GM23338 (cell line): ENCODE measurements at regions not wholly inside any gene's neighbourhood (a gene's known extent, or its start where the extent isn't known, plus 50 kb on each side); places are given as distances from the start of the nearest gene placed in this dataset.

Experiments
- ATAC-seq: fragments of 200-7000 bp; cut with Tn5 transposase; 3 replicates; pipeline ENCODE4 v1.9.1; 2020
- DNase-seq: peaks from one replicate; pipeline ENCODE4 v3.0.0-alpha.2; 2015; ENCODE audit warnings: low spot score
- H2AFZ ChIP-seq: fragments of 200-600 bp; sonication (generic); 2 replicates; pipeline ENCODE4 v1.8.0; 2016; ENCODE audit warnings: antibody characterized with exemption, mild to moderate bottlenecking, moderate library complexity
- H3F3A ChIP-seq: fragments of 200-600 bp; sonication (generic); replicated peaks from 2 replicates; pipeline ENCODE4 v1.8.0; 2017; ENCODE audit warnings: antibody characterized with exemption, mixed run types, low read depth
- H3K27ac ChIP-seq: fragments of 200-600 bp; sonication (generic); 2 replicates; pipeline ENCODE4 v1.6.1; 2016; ENCODE audit warnings: low read depth
- H3K27me3 ChIP-seq: fragments of 200-600 bp; sonication (generic); 2 replicates; pipeline ENCODE4 v1.8.0; 2016; ENCODE audit warnings: mild to moderate bottlenecking, mixed run types, moderate library complexity; ENCODE audit not compliant: insufficient read depth
- H3K36me3 ChIP-seq: fragments of 200-600 bp; sonication (generic); 2 replicates; pipeline ENCODE4 v1.8.0; 2016; ENCODE audit warnings: mild to moderate bottlenecking; ENCODE audit not compliant: insufficient read depth
- H3K4me1 ChIP-seq: fragments of 200-600 bp; sonication (generic); 2 replicates; pipeline ENCODE4 v1.8.0; 2016; ENCODE audit warnings: mild to moderate bottlenecking, moderate library complexity; ENCODE audit not compliant: insufficient read depth
- H3K4me2 ChIP-seq: fragments of 200-600 bp; sonication (generic); 2 replicates; pipeline ENCODE4 v1.7.1; 2017; ENCODE audit warnings: mixed run types
- H3K4me3 ChIP-seq: fragments of 200-600 bp; sonication (generic); 2 replicates; pipeline ENCODE4 v1.6.1; 2016; ENCODE audit warnings: mixed run types
- H3K79me2 ChIP-seq: fragments of 200-600 bp; sonication (generic); replicated peaks from 2 replicates; pipeline ENCODE4 v1.8.0; 2017; ENCODE audit warnings: mild to moderate bottlenecking; ENCODE audit not compliant: insufficient read depth
- H3K9me2 ChIP-seq: fragments of 200-600 bp; sonication (generic); 2 replicates; pipeline ENCODE4 v1.8.0; 2017; ENCODE audit not compliant: insufficient read depth
- H4K20me1 ChIP-seq: fragments of 200-600 bp; sonication (generic); replicated peaks from 2 replicates; pipeline ENCODE4 v1.8.0; 2017; ENCODE audit warnings: mild to moderate bottlenecking; ENCODE audit not compliant: insufficient read depth
- H3K27ac Mint-ChIP-seq: 2 replicates; pipeline ENCODE4 v1.8.0; 2020; ENCODE audit warnings: inconsistent platforms, mild to moderate bottlenecking, moderate library complexity, mixed read lengths
- H3K27me3 Mint-ChIP-seq: 3 replicates; pipeline ENCODE4 v1.8.0; 2022; ENCODE audit warnings: low read depth, mild to moderate bottlenecking, moderate library complexity, mixed read lengths, inconsistent platforms; ENCODE audit not compliant: insufficient read depth, poor library complexity
- H3K36me3 Mint-ChIP-seq: 3 replicates; pipeline ENCODE4 v1.8.0; 2021; ENCODE audit warnings: low read depth, mild to moderate bottlenecking, inconsistent platforms, moderate library complexity, mixed read lengths
- H3K4me1 Mint-ChIP-seq: 3 replicates; pipeline ENCODE4 v1.8.0; 2020; ENCODE audit warnings: mild to moderate bottlenecking, inconsistent platforms, mixed read lengths
- H3K4me3 Mint-ChIP-seq: 3 replicates; pipeline ENCODE4 v1.8.0; 2021; ENCODE audit warnings: moderate library complexity, mild to moderate bottlenecking, inconsistent platforms, mixed read lengths
- H3K9me3 Mint-ChIP-seq: 3 replicates; pipeline ENCODE4 v1.8.0; 2020; ENCODE audit warnings: moderate library complexity, mild to moderate bottlenecking, inconsistent platforms, mixed read lengths
- CREB1 ChIP-seq: fragments of 250-450 bp; sonication (Bioruptor Pico); IDR thresholded peaks from 2 replicates; pipeline ENCODE4 v1.5.0; 2020; ENCODE audit warnings: low read depth, mild to moderate bottlenecking, moderate library complexity
- CTCF ChIP-seq, 2 experiments: fragments of 200-600 bp in 1 of 2; sonication (generic) in 1 of 2; conservative IDR thresholded peaks; 2 replicates each; pipeline versions ENCODE4 v1.5.1 to v1.6.1; 2016 to 2017; ENCODE audit warnings: antibody characterized with exemption in 2 of 2, low read depth in 2 of 2, mild to moderate bottlenecking in 2 of 2, moderate library complexity in 1 of 2
- EZH2 ChIP-seq: fragments of 200-600 bp; sonication (generic); IDR thresholded peaks from one replicate; pipeline ENCODE4 v1.8.0; 2017; ENCODE audit warnings: antibody characterized with exemption, mild to moderate bottlenecking, low read depth; ENCODE audit not compliant: unreplicated experiment
- EZH2phosphoT487 ChIP-seq: fragments of 200-600 bp; sonication (generic); IDR thresholded peaks from one replicate; pipeline ENCODE4 v1.8.1; 2018; ENCODE audit warnings: antibody characterized with exemption; ENCODE audit not compliant: unreplicated experiment
- JUNB ChIP-seq: IDR thresholded peaks from one replicate; pipeline ENCODE4 v1.6.1; 2016; ENCODE audit warnings: antibody characterized with exemption; ENCODE audit not compliant: unreplicated experiment
- NANOG ChIP-seq: IDR thresholded peaks from 2 replicates; pipeline ENCODE4 v1.6.1; 2016; ENCODE audit warnings: antibody characterized with exemption, borderline replicate concordance
- POLR2AphosphoS5 ChIP-seq: IDR thresholded peaks from 2 replicates; pipeline ENCODE4 v1.6.1; 2016; ENCODE audit warnings: antibody characterized with exemption, low read depth
- REST ChIP-seq: IDR thresholded peaks from one replicate; pipeline ENCODE4 v1.6.1; 2018; ENCODE audit warnings: antibody characterized with exemption; ENCODE audit not compliant: unreplicated experiment
- STAT1 ChIP-seq: IDR thresholded peaks from one replicate; pipeline ENCODE4 v1.6.1; 2016; ENCODE audit warnings: antibody characterized with exemption; ENCODE audit not compliant: unreplicated experiment
- ZNF114 ChIP-seq: fragments of 250-450 bp; sonication (Bioruptor Pico); IDR thresholded peaks from 2 replicates; pipeline ENCODE4 v1.5.0; 2020; ENCODE audit warnings: mild to moderate bottlenecking, moderate library complexity
- ZNF331 ChIP-seq: fragments of 250-450 bp; sonication (Bioruptor Pico); IDR thresholded peaks from 2 replicates; pipeline ENCODE4 v1.5.0; 2020; ENCODE audit warnings: low read depth, mild to moderate bottlenecking, moderate library complexity
- ZNF462 ChIP-seq: fragments of 250-450 bp; sonication (Bioruptor Pico); IDR thresholded peaks from 2 replicates; pipeline ENCODE4 v1.5.0; 2020; ENCODE audit warnings: mild to moderate bottlenecking, moderate library complexity
- TF ChIP-seq, protein P1 (sequence below): IDR thresholded peaks from 2 replicates; pipeline ENCODE4 v1.6.1; 2016; ENCODE audit warnings: antibody characterized with exemption

- H3K4me3 Mint-ChIP-seq, result no peak overlapping the region
- H3K27ac Mint-ChIP-seq, result no peak overlapping the region
- Histone ChIP-seq H3K27ac (no peak overlapping the region), H3K4me1 (no peaks in the 10 kb centered on the region; the same call in 1 of the 2 replicates), H3K36me3 (no peaks in the 10 kb centered on the region), H2AFZ (no peak overlapping the region), H3F3A (no peaks in the 10 kb centered on the region), H3K27me3 (no peaks in the 10 kb centered on the region), H3K79me2 (no peaks in the 10 kb centered on the region), H3K4me2 (no peak overlapping the region), H4K20me1 (no peaks in the 10 kb centered on the region), H3K9me2 (peaks cover 8% of the 10 kb centered on the region), H3K4me3 (no peak overlapping the region)
- no peaks in the 10 kb centered on the region for H3K27me3 Mint-ChIP-seq
- no peaks in the 10 kb centered on the region for H3K9me3 Mint-ChIP-seq
- DNase-seq (no peak), ATAC-seq (no peak)
- peaks cover 8% of the 10 kb centered on the region for H3K4me1 Mint-ChIP-seq
- no peaks in the 10 kb centered on the region for H3K36me3 Mint-ChIP-seq
- TF ChIP-seq EZH2phosphoT487, result no peak
- no peak for TF ChIP-seq STAT1
- TF ChIP-seq JUNB, result no peak
- no peak for TF ChIP-seq CREB1
- no peak for TF ChIP-seq REST
- no peak for TF ChIP-seq NANOG
- no peak for TF ChIP-seq POLR2AphosphoS5
- no peak for TF ChIP-seq ZNF114 (CRISPR knock-in tag)
- TF ChIP-seq ZNF462 (CRISPR knock-in tag), result no peak
- no peak for TF ChIP-seq EZH2
- no peak for TF ChIP-seq ZNF331 (CRISPR knock-in tag)
- no peak for TF ChIP-seq CTCF (conservative IDR thresholded peaks at IDR 0.05; ENCODE audit: low read depth in 2 of 2)
- TF ChIP-seq, protein P1, sequence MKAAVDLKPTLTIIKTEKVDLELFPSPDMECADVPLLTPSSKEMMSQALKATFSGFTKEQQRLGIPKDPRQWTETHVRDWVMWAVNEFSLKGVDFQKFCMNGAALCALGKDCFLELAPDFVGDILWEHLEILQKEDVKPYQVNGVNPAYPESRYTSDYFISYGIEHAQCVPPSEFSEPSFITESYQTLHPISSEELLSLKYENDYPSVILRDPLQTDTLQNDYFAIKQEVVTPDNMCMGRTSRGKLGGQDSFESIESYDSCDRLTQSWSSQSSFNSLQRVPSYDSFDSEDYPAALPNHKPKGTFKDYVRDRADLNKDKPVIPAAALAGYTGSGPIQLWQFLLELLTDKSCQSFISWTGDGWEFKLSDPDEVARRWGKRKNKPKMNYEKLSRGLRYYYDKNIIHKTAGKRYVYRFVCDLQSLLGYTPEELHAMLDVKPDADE, result no peak
Observed at GRCh38 chr17:12389421-12389820, 276.3 kb upstream of the MYOCD start.
